CD14-positive monocyte (primary cell): ENCODE measurements at regions not wholly inside any gene's neighbourhood (a gene's known extent, or its start where the extent isn't known, plus 50 kb on each side); places are given as distances from the start of the nearest gene placed in this dataset.
"Not testable (repeated sequence)": the region's sequence is repeated elsewhere in the genome, so short reads cannot be mapped to it uniquely, and the experiment has no call there.

ENCODE experiments used
- DNase-seq, 3 donors: peaks; one replicate each; pipeline ENCODE4 v3.0.0-alpha.2; 2011 to 2022
- H2AFZ ChIP-seq: 2 replicates; pipeline ENCODE4 v1.6.0; 2012; ENCODE audit warnings: mild to moderate bottlenecking, low read depth, low read length, inconsistent platforms; ENCODE audit not compliant: insufficient read depth, poor library complexity, severe bottlenecking
- H3K27ac ChIP-seq, 2 donors: 1 replicate in 1 of 2; 2 replicates in 1 of 2; pipeline ENCODE4 v1.5.1; 2012 to 2013; ENCODE audit warnings: low read length in 2 of 2, control low read depth in 1 of 2, inconsistent platforms in 1 of 2, low read depth in 1 of 2, mild to moderate bottlenecking in 1 of 2
- H3K27me3 ChIP-seq, 2 donors: one replicate each; pipeline versions ENCODE4 v1.6.0 to v1.6.1; 2011 to 2013; ENCODE audit warnings: low read length in 2 of 2; ENCODE audit not compliant: control insufficient read depth in 2 of 2, insufficient read depth in 2 of 2
- H3K36me3 ChIP-seq, 2 donors: replicated peaks in 1 of 2; 1 replicate in 1 of 2; 2 replicates in 1 of 2; pipeline versions ENCODE4 v1.5.1 to v1.6.1; 2012 to 2013; ENCODE audit warnings: low read length in 2 of 2, control low read depth in 1 of 2, inconsistent platforms in 1 of 2, mild to moderate bottlenecking in 1 of 2; ENCODE audit not compliant: insufficient read depth in 2 of 2, control insufficient read depth in 1 of 2
- H3K4me1 ChIP-seq, 2 donors: 1 replicate in 1 of 2; 2 replicates in 1 of 2; pipeline versions ENCODE4 v1.5.1 to v1.6.1; 2012 to 2013; ENCODE audit warnings: low read length in 2 of 2, control low read depth in 1 of 2, inconsistent platforms in 1 of 2, mild to moderate bottlenecking in 1 of 2, moderate library complexity in 1 of 2; ENCODE audit not compliant: insufficient read depth in 2 of 2, control insufficient read depth in 1 of 2
- H3K4me2 ChIP-seq: replicated peaks from 2 replicates; pipeline ENCODE3; 2012; ENCODE audit warnings: low read length, moderate library complexity, mild to moderate bottlenecking; ENCODE audit not compliant: poor library complexity, severe bottlenecking; ENCODE audit errors: extremely low read depth
- H3K4me3 ChIP-seq, 3 experiments: fragments of 200-600 bp in 1 of 3; sonication (generic) in 1 of 3; replicated peaks in 1 of 3; 1 replicate in 2 of 3; 2 replicates in 1 of 3; pipeline ENCODE4 v1.5.1; 2011 to 2013; ENCODE audit warnings: low read length in 3 of 3, mild to moderate bottlenecking in 3 of 3, control low read depth in 2 of 3, low read depth in 2 of 3, inconsistent platforms in 1 of 3, moderate library complexity in 1 of 3
- H3K79me2 ChIP-seq: 2 replicates; pipeline ENCODE4 v1.6.0; 2012; ENCODE audit warnings: mild to moderate bottlenecking, control low read depth, inconsistent platforms, low read length, moderate library complexity; ENCODE audit not compliant: insufficient read depth
- H3K9ac ChIP-seq: 2 replicates; pipeline ENCODE4 v1.6.0; 2017; ENCODE audit warnings: low read length, mild to moderate bottlenecking; ENCODE audit not compliant: insufficient read depth, poor library complexity, severe bottlenecking
- H3K9me3 ChIP-seq, 2 donors: replicated peaks in 1 of 2; 1 replicate in 1 of 2; 2 replicates in 1 of 2; pipeline versions ENCODE4 v1.5.1 to v1.6.1; 2012 to 2013; ENCODE audit warnings: low read length in 2 of 2, control low read depth in 1 of 2; ENCODE audit not compliant: control insufficient read depth in 1 of 2, insufficient read depth in 1 of 2
- H4K20me1 ChIP-seq: 2 replicates; pipeline ENCODE4 v1.6.0; 2012; ENCODE audit warnings: mild to moderate bottlenecking, low read length, control low read depth, moderate library complexity; ENCODE audit not compliant: insufficient read depth
- H3K27ac Mint-ChIP-seq, 7 donors: one replicate each; pipeline ENCODE4 v1.8.0; 2020; ENCODE audit warnings: mild to moderate bottlenecking in 7 of 7, mixed read lengths in 7 of 7, moderate library complexity in 6 of 7, inconsistent platforms in 2 of 7
- H3K27me3 Mint-ChIP-seq, 3 donors: one replicate each; pipeline ENCODE4 v1.8.0; 2021 to 2022; ENCODE audit warnings: low read depth in 3 of 3, mild to moderate bottlenecking in 3 of 3, mixed read lengths in 3 of 3, moderate library complexity in 3 of 3, inconsistent platforms in 1 of 3
- H3K36me3 Mint-ChIP-seq, 2 donors: one replicate each; pipeline ENCODE4 v1.8.0; 2020; ENCODE audit warnings: mixed read lengths in 2 of 2, inconsistent platforms in 1 of 2, mild to moderate bottlenecking in 1 of 2
- H3K4me1 Mint-ChIP-seq: one replicate; pipeline ENCODE4 v1.8.0; 2020; ENCODE audit warnings: mild to moderate bottlenecking, mixed read lengths
- H3K4me3 Mint-ChIP-seq, 2 donors: one replicate each; pipeline ENCODE4 v1.8.0; 2020; ENCODE audit warnings: mild to moderate bottlenecking in 2 of 2, mixed read lengths in 2 of 2, moderate library complexity in 1 of 2
- H3K9me3 Mint-ChIP-seq, 7 donors: one replicate each; pipeline ENCODE4 v1.8.0; 2020 to 2022; ENCODE audit warnings: mixed read lengths in 7 of 7, mild to moderate bottlenecking in 6 of 7, moderate library complexity in 6 of 7, inconsistent platforms in 2 of 7
- WGBS: methylation state at CpG from one replicate; pipeline ENCODE4 v1.1.5; 2013; ENCODE audit warnings: missing lambda C conversion rate; ENCODE audit not compliant: insufficient coverage; 5-methylcytosine and 5-hydroxymethylcytosine counted together
- intact Hi-C, 2 donors: fragments of 100-400 bp; cut with micrococcal nuclease; formaldehyde crosslinking; loops; one replicate each; pipeline versions ENCODE4 v1.15.0 to v1.15.1; 2023

- H3K27me3 Mint-ChIP-seq, H3K4me3 ChIP-seq, H3K9ac ChIP-seq, H3K4me2 ChIP-seq, H3K27me3 ChIP-seq, H3K36me3 Mint-ChIP-seq, H3K4me1 ChIP-seq, DNase-seq, H4K20me1 ChIP-seq, H3K4me1 Mint-ChIP-seq, H3K27ac Mint-ChIP-seq, intact Hi-C loops, H3K4me3 Mint-ChIP-seq, H3K79me2 ChIP-seq, H2AFZ ChIP-seq, H3K36me3 ChIP-seq, H3K27ac ChIP-seq: not testable (repeated sequence)
- H3K9me3 ChIP-seq: peaks cover 4 to 39% of the 10 kb centered on the region in 2 donors
- WGBS: 93% methylated on average over 4 of the region's 6 CpGs
- peaks cover 17 to 59% (median 21%) of the 10 kb centered on the region in 7 donors for H3K9me3 Mint-ChIP-seq
Observed at GRCh38 chr17:26994648-26995047, 299.3 kb upstream of the WSB1 start.

DNA sequence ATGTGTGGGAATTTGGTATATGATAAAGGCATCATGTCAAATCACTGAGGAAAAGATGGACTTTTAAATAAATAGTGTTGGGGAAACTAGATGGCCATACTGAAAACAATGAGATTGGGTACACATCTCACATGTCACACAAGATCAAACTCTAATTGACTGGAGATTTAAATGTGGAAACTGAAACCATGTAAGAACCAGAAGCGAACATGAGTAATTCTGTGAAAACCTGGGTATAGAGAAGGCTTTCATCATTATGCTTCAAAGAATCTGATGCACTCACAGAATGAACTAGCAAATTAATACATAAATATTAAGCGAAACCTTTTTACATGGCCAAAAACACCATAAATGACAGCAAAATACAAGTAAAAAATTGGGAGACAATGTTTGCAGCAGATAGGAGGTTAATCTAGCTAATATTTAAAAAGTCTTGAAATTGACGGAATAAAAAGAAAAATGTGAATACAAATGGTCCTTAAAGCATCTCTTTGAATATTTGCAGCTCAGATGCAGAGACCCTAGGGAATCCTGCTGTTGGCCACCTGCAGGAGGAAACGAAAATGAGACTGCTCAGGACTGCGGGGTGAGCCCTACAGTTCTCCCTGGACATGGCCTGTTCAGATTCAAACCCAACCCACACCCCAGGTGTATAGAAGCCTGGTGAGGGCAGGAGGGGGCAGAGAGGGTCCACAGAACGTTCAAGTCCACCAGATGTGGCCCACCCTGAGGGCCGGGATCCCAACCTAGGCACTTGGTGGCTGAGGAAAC lies 297.6 kb upstream of the WSB1 start:
- H3K9me3 Mint-ChIP-seq: peaks cover 11 to 49% (median 18%) of the 10 kb centered on the region in 7 donors
- intact Hi-C loops, H3K36me3 ChIP-seq, H3K4me3 Mint-ChIP-seq, H3K27ac Mint-ChIP-seq, H3K27me3 Mint-ChIP-seq, H4K20me1 ChIP-seq, H3K4me1 ChIP-seq, H3K27me3 ChIP-seq, H2AFZ ChIP-seq, H3K4me3 ChIP-seq, H3K4me1 Mint-ChIP-seq, H3K27ac ChIP-seq, DNase-seq, H3K4me2 ChIP-seq, H3K79me2 ChIP-seq, H3K36me3 Mint-ChIP-seq, H3K9ac ChIP-seq: not testable (repeated sequence)
- peaks cover 4 to 31% of the 10 kb centered on the region in 2 donors for H3K9me3 ChIP-seq
- whole genome bisulfite sequencing: 100% methylated on average over 1 of the region's 7 CpGs

DNA sequence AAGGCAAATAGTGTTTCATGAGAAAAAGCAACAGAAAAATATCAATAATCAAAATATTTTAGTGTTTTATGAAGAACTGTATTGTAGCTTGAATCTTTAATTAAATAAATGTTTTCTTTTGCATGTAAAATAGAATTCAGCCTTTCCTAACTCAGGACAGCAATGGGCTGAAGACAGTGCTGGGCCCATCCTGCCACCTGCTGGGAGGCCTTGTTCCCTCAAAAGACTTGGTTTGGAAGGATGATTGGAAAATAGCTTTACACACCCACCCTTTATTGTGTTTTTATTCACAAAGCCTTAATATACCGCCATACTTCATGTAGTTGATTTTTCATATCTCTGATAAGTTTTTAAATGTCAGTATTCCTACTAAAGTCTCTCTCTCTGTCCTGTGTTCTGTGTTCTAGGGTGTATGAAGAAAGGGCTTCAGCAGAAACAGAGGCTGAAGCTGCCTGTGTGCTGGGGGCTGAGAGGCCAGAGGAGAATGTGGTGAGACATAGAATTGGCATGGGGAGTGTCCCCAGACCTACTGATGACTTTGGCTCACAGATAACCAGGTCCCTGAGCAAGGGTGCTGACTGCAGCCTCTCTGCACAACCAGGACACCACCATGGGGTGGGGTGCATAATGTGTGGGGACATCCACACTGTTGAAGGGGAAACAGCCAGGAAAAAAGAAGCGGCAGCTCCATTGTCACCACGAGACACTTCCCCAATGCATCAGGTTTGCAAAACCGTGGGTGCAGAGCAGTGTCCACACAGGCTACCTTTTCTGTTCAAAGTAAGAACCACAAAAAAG lies 286.0 kb upstream of the WSB1 start:
- peaks cover 20 to 30% of the 10 kb centered on the region in 2 donors for H3K9me3 ChIP-seq
- H4K20me1 ChIP-seq, H3K4me3 ChIP-seq, H2AFZ ChIP-seq, H3K4me3 Mint-ChIP-seq, H3K36me3 ChIP-seq, H3K4me1 Mint-ChIP-seq, H3K4me1 ChIP-seq, H3K4me2 ChIP-seq, H3K79me2 ChIP-seq, H3K27me3 Mint-ChIP-seq, intact Hi-C loops, H3K27ac ChIP-seq, H3K27ac Mint-ChIP-seq, H3K9ac ChIP-seq, DNase-seq, H3K27me3 ChIP-seq, H3K36me3 Mint-ChIP-seq: not testable (repeated sequence)
- peaks cover 17 to 41% (median 18%) of the 10 kb centered on the region in 7 donors for H3K9me3 Mint-ChIP-seq
- WGBS: 100% methylated on average over 1 of the region's 4 CpGs
